Occipital lobe (tissue), 1 donor: ENCODE measurements at regions not wholly inside any gene's neighbourhood (a gene's known extent, or its start where the extent isn't known, plus 50 kb on each side); places are given as distances from the start of the nearest gene placed in this dataset.

Experiments
- DNase-seq: peaks from one replicate; lab custom pipeline; 2025; lab: John Stamatoyannopoulos, UW

- DNase-seq, result no peak
Measured at GRCh38 chr13:90956031-90956430, 391.5 kb upstream of the MIR17HG start.

DNA sequence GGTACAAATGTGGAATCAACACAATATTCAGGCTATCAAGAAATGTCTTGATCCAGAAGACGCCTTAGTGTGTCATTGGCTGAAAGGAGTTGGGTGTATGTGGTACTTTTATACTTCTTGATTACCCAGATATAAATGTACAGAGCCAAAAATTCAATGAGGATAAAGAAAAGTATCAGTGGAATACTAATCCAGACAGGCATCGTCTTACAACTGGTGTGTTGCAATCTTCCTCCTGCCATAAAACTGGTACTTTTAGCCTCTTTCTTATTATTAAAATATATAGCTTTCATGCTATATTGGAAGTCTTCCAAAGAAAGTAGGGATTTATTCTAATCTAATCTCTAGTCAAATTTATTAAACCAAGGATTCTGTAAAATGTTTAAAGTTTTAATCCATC, 388.6 kb upstream of the MIR17HG start:
- no peak for DNase-seq

GRCh38 chr13:90968166-90968904, 379.2 kb upstream of the MIR17HG start:
- no peak for DNase-seq

GRCh38 chr13:90974249-90974975, 373.1 kb upstream of the MIR17HG start:
- DNase-seq, result no peak

GRCh38 chr13:90979059-90979458, 368.4 kb upstream of the MIR17HG start:
- DNase-seq, result no peak

- DNase-seq, result no peak
Measured at GRCh38 chr13:90984756-90985155, 362.7 kb upstream of the MIR17HG start.

DNA sequence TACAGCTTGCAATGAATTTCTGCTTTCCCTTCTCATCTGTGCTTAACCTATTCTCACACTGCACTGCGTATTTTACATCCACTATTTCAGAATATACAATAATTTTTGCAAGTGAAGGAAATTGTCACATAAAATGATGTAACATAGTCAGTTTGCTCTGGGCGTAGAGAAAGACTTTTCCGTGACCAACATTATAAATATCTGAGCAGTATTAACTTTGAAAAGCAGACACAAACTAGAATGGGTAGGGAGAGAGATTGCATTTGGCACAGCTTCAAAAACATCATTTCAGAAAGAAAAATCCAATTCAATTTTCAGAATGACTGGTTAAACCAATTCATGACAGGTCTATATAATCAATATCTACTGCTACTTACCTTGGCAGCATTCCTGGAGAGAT, 352.5 kb upstream of the MIR17HG start:
- no peak for DNase-seq

GRCh38 chr13:90995614-90996013, 351.9 kb upstream of the MIR17HG start:
- no peak for DNase-seq

DNA sequence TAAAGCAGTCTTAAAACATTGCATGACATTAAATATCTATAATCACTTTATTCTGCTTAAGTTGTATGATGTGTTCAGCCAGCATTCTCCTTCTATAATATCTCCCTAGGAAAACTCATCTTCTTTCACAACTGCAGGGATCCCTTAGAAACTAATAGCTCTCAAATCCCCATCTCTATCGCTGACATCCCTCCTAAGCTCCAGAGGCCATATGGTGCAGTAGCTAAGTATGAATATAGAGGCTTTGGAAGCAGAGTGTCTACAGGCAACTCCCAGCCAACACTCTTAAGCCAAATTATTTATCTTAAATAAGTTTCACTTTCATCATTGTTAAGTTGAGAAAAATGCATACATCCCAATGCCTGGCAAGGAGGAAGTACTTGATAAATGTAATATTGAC, 349.5 kb upstream of the MIR17HG start:
- DNase-seq, result no peak

DNA sequence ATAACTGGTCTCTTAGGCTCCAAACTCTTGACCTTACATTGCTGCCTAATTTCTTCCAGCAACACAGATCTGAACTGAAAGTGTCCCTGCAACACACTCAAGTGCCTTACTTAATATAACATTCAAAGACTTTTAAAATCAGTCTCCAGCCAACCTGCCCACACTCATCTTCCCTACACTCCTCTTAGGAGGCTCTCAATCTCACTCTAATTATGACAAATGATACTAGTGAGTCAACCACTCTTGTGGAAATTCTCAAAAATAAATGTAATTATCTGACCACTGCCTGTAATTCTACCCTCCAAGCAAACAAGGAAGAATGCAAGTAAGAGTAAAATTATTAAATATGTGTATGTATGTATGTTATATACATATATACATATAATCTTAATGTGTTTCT, 348.1 kb upstream of the MIR17HG start:
- no peak for DNase-seq

- no peak for DNase-seq
Measured at GRCh38 chr13:91001371-91001770, 346.1 kb upstream of the MIR17HG start.

- DNase-seq, result no peak
Measured at GRCh38 chr13:91014696-91015095, 332.8 kb upstream of the MIR17HG start.

DNA sequence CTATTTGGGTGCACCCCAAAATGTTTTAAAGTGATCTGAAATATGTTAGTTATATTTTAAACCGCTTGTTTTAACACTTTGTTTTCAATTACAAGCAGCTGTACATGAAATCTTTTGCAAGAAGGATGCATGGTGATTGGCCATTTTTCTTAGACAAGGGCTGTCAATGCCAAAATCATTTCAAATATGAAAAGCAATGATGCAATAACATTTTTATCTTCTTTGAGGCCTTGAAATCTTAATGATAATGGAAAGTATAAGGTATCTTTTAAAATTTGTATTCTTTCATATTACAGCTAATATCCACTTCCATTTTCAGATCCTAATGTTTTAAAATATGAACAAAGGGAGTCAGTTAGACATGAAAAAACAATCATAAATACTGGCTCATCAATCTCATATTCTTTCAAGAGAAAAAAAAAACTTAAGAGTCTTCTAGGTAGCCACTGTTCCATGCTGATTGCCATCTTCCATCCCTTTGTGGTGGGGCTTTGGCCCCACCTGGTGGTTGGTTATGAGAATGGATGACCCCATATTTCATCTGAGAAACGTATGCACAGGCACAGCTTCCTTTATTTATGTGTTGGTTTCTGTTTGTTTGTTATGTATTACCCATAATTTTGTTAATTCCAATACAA, 330.3 kb upstream of the MIR17HG start:
- peak; percentile 1 for DNase-seq

DNA sequence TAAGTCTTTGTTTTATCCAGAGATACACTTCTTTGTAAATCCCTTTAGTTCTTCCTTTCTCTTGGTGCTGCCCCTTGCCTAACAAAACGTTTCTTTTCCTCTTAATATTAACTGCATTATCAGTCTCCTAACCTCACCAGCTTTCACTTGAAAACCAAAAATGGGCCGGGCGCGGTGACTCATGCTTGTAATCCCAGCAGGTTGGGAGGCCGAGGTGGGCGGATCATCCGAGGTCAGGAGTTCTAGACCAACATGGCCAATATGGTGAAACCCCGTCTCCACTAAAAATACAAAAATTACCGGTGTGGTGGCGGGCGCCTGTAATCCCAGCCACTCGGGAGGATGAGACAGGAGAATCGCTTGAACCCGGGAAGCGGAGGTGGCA, 329.8 kb upstream of the MIR17HG start:
- DNase-seq, result no peak

GRCh38 chr13:91020461-91021034, 326.9 kb upstream of the MIR17HG start:
- DNase-seq, result no peak

- no peak for DNase-seq
Measured at GRCh38 chr13:91024157-91024792, 323.2 kb upstream of the MIR17HG start.

GRCh38 chr13:91025442-91025841, 322.0 kb upstream of the MIR17HG start:
- no peak for DNase-seq

- no peak for DNase-seq
Measured at GRCh38 chr13:91031508-91031907, 316.0 kb upstream of the MIR17HG start.

DNA sequence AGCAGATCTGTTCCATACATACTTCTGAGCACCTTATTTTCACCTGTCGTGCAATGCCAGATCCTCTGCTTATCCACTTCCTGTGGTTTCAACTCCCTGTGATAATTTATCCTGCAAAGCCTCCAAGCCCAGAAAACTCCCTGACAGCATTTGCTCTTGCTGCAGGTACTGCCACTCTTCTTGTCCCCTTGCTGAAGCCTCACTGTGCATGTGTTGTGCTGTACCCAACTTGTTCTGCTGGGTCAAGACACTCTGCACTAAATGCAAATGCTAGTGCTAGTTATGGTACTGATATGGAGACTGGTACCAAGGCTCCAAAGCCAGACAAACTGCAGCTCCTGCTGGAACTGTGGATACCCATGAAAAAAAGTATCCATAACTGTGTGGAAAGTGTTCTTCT, 315.4 kb upstream of the MIR17HG start:
- no peak for DNase-seq

- DNase-seq, result no peak
Measured at GRCh38 chr13:91036886-91037285, 310.6 kb upstream of the MIR17HG start.

DNA sequence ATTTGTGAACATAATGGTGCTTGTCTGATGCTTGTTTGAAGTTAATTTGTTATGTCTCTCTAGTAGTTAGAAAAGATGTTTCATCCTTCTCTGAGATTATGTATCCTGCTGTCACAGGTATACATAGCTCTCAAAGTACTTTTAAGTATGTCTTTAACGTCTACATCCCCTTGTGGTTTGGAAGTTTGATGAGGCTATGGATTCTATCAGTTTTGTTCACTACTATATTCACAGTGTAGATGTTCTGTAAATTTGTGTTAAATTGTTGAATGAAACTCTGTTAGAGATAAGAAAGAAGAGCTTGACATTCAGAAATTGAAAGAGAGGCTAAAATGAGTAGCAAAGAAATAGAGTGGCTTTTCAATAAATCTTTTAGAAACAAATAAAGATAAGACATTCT, 304.6 kb upstream of the MIR17HG start:
- no peak for DNase-seq
